Esophagus squamous epithelium (tissue), 5 donors: ENCODE measurements at regions not wholly inside any gene's neighbourhood (a gene's known extent, or its start where the extent isn't known, plus 50 kb on each side); places are given as distances from the start of the nearest gene placed in this dataset.
"Not testable (repeated sequence)": the region's sequence is repeated elsewhere in the genome, so short reads cannot be mapped to it uniquely, and the experiment has no call there.

Source experiments
- DNase-seq: peaks from one replicate; lab custom pipeline; 2025; lab: John Stamatoyannopoulos, UW
- H3K27ac ChIP-seq, 4 donors: fragments of 200-600 bp; sonication (generic); one replicate each; pipeline ENCODE4 v1.5.1; 2016 to 2019; ENCODE audit warnings: mild to moderate bottlenecking in 1 of 4
- H3K27me3 ChIP-seq, 4 donors: fragments of 200-600 bp; sonication (generic); 1 replicate in 3 of 4; 2 replicates in 1 of 4; pipeline versions ENCODE4 v1.5.1 to v1.6.0; 2017 to 2021; ENCODE audit warnings: antibody characterized with exemption in 1 of 4
- H3K36me3 ChIP-seq, 3 donors: fragments of 200-600 bp; sonication (generic); one replicate each; pipeline ENCODE4 v1.5.1; 2016 to 2019
- H3K4me1 ChIP-seq, 3 donors: fragments of 200-600 bp; sonication (generic); one replicate each; pipeline ENCODE4 v1.5.1; 2017 to 2019
- H3K4me3 ChIP-seq, 4 donors: fragments of 200-600 bp; sonication (generic); 1 replicate in 3 of 4; 2 replicates in 1 of 4; pipeline ENCODE4 v1.5.1; 2016 to 2019; ENCODE audit warnings: mild to moderate bottlenecking in 2 of 4, moderate library complexity in 1 of 4
- H3K9me3 ChIP-seq, 3 donors: fragments of 200-600 bp; sonication (generic); one replicate each; pipeline ENCODE4 v1.5.1; 2016 to 2019
- POLR2A ChIP-seq, 4 donors: fragments of 450-650 bp; IDR thresholded peaks; one replicate each; pipeline ENCODE4 v1.6.1; 2017; ENCODE audit warnings: antibody characterized with exemption in 4 of 4, mild to moderate bottlenecking in 4 of 4, moderate library complexity in 3 of 4
- WGBS, 2 donors: methylation state at CpG; one replicate each; pipeline ENCODE4 v1.1.5; 2018; 5-methylcytosine and 5-hydroxymethylcytosine counted together
- intact Hi-C: fragments of 100-400 bp; cut with DNase I; formaldehyde crosslinking; loops from one replicate; pipeline ENCODE4 v1.15.0; 2022
- TF ChIP-seq, protein P1 (sequence below), 6 experiments: fragments of 450-650 bp in 4 of 6; fragments of 200-600 bp in 2 of 6; sonication (generic) in 2 of 6; IDR thresholded peaks; one replicate each; pipeline ENCODE4 v1.5.1; 2016 to 2019; ENCODE audit warnings: antibody characterized with exemption in 6 of 6, mild to moderate bottlenecking in 4 of 6, moderate library complexity in 4 of 6
- donor health status: DM: yes; HTN: yes; CAD: no.

DNA sequence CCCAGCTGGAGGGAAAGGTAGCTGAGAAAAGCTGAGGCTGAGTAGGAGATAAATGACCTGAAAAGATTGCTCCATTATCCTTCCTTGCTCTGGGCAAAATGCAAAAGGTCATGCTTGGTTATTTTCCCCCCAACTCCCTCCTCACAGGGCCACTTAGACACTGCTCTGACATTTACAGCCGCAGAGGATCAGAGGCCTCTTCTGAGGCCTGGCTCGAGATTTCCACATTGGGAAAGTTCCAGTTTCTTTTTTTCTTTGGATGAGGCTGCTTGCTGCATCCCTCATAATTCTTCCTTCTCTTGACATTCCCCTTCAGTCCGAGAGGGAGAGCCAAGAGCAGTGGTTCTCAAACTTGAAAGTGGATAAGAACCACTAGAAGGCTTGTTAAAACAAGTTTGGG lies 60.1 kb upstream of the HSPA9 start:
- WGBS, 2 donors = 22 to 33% methylated on average over 3 of the region's 3 CpGs

DNA sequence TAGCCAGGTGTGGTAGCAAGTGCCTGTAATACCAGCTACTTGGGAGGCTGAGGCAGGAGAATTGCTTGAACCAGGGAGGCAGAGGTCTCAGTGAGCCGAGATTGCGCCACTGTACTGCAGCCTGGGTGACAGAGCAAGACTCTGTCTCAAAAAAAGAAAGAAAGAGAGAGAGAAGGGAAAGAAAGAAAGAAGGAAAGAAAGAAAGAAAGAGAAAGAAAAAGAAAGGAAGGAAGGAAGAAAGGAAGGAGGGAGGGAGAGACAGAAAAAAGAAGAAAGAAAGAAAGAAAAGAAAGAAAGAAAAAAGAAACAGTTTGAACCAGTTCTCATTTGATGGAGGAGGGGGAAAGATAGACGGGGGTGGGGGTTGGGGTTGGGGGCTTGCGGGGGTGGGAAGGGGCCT lies 59.6 kb upstream of the HSPA9 start:
- Histone ChIP-seq H3K4me1 (peaks cover 8 to 16% (median 10%) of the 10 kb centered on the region in 3 donors), H3K27ac (peak overlapping the region in 3 of 4 donors; percentile 41 to 55 (median 54))
- H3K4me3 ChIP-seq, H3K27me3 ChIP-seq, DNase-seq, H3K9me3 ChIP-seq, H3K36me3 ChIP-seq, intact Hi-C loops: not testable (repeated sequence)
- 35 to 59% methylated on average over 4 of the region's 4 CpGs for WGBS, 2 donors

More for the DNA sequence above, 60.1 kb upstream of the HSPA9 start:
- DNase-seq = no peak
- intact Hi-C loops = no loop called here
- Histone ChIP-seq H3K36me3 (no peaks in the 10 kb centered on the region), H3K4me3 (no peak overlapping the region), H3K9me3 (no peaks in the 10 kb centered on the region), H3K4me1 (peaks cover 8 to 16% (median 10%) of the 10 kb centered on the region in 3 donors), H3K27ac (peak overlapping the region in 3 of 4 donors; percentile 41 to 55 (median 54)), H3K27me3 (no peaks in the 10 kb centered on the region)
- TF ChIP-seq, protein P1, sequence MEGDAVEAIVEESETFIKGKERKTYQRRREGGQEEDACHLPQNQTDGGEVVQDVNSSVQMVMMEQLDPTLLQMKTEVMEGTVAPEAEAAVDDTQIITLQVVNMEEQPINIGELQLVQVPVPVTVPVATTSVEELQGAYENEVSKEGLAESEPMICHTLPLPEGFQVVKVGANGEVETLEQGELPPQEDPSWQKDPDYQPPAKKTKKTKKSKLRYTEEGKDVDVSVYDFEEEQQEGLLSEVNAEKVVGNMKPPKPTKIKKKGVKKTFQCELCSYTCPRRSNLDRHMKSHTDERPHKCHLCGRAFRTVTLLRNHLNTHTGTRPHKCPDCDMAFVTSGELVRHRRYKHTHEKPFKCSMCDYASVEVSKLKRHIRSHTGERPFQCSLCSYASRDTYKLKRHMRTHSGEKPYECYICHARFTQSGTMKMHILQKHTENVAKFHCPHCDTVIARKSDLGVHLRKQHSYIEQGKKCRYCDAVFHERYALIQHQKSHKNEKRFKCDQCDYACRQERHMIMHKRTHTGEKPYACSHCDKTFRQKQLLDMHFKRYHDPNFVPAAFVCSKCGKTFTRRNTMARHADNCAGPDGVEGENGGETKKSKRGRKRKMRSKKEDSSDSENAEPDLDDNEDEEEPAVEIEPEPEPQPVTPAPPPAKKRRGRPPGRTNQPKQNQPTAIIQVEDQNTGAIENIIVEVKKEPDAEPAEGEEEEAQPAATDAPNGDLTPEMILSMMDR (IDR thresholded peaks at IDR 0.05) = peak in 1 of 6 experiments; percentile 19
- TF ChIP-seq POLR2A (IDR thresholded peaks at IDR 0.05) = no peak

DNA sequence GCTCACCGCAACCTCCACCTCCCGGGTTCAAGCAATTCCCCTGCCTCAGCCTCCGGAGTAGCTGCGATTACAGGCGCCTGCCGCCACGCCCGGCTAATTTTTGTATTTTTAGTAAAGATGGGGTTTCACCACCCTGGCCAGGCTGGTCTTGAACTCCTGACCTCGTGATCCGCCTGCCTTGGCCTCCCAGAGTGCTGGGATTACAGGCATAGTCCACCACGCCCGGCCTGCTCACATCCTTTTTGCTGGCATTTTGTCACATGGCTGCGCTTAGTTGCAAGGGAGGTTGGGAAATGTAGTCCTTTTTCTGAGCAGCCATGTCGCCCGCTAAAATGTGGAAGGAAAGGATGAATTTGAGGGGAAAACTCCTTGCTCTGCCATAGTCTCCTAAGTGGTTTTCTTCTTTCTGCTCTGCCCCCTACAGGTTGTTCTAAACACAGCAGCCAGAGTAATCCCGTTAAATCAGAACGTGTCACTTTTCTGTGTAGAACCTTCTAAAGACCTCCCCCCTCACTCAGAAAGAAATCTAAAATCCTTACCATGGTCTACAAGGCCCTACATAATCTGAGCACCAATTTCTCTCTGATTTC lies 57.8 kb upstream of the HSPA9 start:
- Histone ChIP-seq H3K4me3 (no peak overlapping the region), H3K27ac (no peak overlapping the region), H3K9me3 (no peaks in the 10 kb centered on the region), H3K36me3 (no peaks in the 10 kb centered on the region), H3K27me3 (no peaks in the 10 kb centered on the region), H3K4me1 (peaks cover 8 to 20% (median 10%) of the 10 kb centered on the region in 3 donors)
- DNase-seq = no peak
- intact Hi-C loops = no loop called here
- no peak for TF ChIP-seq POLR2A (IDR thresholded peaks at IDR 0.05)
- TF ChIP-seq, protein P1 (IDR thresholded peaks at IDR 0.05) = peak in 5 of 6 experiments; percentile 31 to 55 (median 41)
- 57 to 62% methylated on average over 7 to 15 of the region's 17 CpGs for WGBS, 2 donors

DNA sequence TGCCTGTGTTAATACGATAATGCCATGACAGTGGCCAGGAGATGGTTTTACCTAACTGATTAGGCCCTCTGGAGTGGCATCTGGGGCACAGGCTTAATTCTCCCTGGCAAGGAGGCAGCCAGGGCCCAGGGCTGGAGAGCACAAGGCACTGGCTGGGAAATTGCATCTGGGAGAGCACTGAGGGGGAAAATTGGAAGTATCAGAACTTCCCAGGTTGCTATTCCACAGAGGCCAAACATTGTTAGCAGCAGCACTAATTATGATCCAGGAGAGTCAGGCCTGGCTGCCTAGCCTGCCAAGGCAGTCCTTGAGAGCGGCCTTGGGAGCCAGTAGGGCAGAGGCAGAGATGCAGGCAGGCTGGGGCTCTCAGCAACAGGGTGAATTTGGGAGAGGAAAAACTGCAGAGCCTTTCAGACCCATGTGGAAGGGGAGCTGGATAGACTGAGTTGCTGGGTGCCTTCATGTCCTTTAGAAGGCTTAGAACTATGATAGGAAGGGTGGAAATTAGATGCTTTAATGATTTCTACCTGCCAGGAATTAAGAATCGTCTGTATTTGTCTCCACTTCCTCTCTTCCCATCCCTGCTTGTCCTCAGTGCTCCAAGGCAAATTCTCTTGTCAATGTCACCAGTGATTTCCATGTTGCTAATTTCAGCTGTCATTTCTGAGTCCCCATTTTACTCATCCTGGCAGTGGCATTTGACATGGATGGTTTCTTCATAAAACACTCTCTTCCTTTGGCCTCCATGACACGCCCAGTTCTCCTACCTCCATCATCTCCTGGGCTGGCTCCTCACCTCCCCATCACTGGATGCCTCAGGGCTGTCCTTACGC lies 56.1 kb upstream of the HSPA9 start:
- H3K9me3 ChIP-seq = no peaks in the 10 kb centered on the region
- no peak overlapping the region for H3K4me3 ChIP-seq
- WGBS, 2 donors = 65 to 73% methylated on average over 4 of the region's 5 CpGs
- H3K27me3 ChIP-seq = no peaks in the 10 kb centered on the region
- DNase-seq = no peak
- H3K27ac ChIP-seq = no peak overlapping the region
- H3K4me1 ChIP-seq = peaks cover 8 to 30% (median 10%) of the 10 kb centered on the region in 3 donors
- intact Hi-C loops = no loop called here
- H3K36me3 ChIP-seq = no peaks in the 10 kb centered on the region
- no peak for TF ChIP-seq POLR2A (IDR thresholded peaks at IDR 0.05)
- TF ChIP-seq, protein P1 (IDR thresholded peaks at IDR 0.05) = no peak

DNA sequence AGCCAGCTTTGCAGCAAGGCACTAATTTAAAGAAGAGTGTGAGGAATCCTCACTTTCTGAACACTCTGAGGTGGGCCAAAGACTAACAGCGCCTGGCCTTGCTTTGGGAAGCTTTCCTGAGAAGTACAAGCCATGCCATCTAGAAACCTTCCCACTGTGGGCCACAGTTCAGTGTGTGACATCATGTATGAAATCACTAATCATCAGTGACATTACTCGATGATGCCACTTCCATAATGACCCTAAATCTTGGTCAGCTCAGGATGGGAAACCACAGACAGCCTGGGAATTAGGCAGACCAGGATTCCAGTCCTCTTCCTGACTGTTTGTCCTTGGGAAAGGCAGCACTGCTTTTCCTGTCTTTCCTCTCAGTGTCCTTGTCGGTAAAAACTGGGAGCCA lies 54.2 kb upstream of the HSPA9 start:
- WGBS, 2 donors = 73 to 78% methylated on average over 2 to 3 of the region's 3 CpGs

More for the DNA sequence above, 54.2 kb upstream of the HSPA9 start:
- Histone ChIP-seq H3K4me1 (peaks cover 0 to 14% (median 0%) of the 10 kb centered on the region in 3 donors), H3K36me3 (no peaks in the 10 kb centered on the region), H3K9me3 (no peaks in the 10 kb centered on the region), H3K4me3 (no peak overlapping the region), H3K27ac (no peak overlapping the region), H3K27me3 (no peaks in the 10 kb centered on the region)
- DNase-seq = no peak
- intact Hi-C loops = no loop called here
- TF ChIP-seq, protein P1 (IDR thresholded peaks at IDR 0.05) = no peak
- no peak for TF ChIP-seq POLR2A (IDR thresholded peaks at IDR 0.05)
